ENCODE measurements at regions not wholly inside any gene's neighbourhood (a gene's known extent, or its start where the extent isn't known, plus 50 kb on each side); places are given as distances from the start of the nearest gene placed in this dataset.
"Not testable (repeated sequence)": the region's sequence is repeated elsewhere in the genome, so short reads cannot be mapped to it uniquely, and the experiment has no call there.

GRCh38 chr10:125409756-125410155, 249.4 kb upstream of the CTBP2 start:
- no peak for DNase-seq
- no CpG with 5 or more reads among the region's 5 CpGs for WGBS (ENCODE audit: insufficient coverage, low lambda C conversion rate)

GRCh38 chr10:125407557-125407956, 247.2 kb upstream of the CTBP2 start:
- Histone ChIP-seq H3K4me3 (ENCODE audit: low read length) (no peak overlapping the region), H3K27ac (ENCODE audit: low read length) (no peak overlapping the region), H3K36me3 (ENCODE audit: control insufficient read depth, insufficient read depth, low read length) (no peaks in the 10 kb centered on the region), H3K4me1 (ENCODE audit: control insufficient read depth, insufficient read depth, low read length) (no peaks in the 10 kb centered on the region), H3K27me3 (ENCODE audit: control insufficient read depth, insufficient read depth, low read length) (no peaks in the 10 kb centered on the region), H3K9me3 (ENCODE audit: control insufficient read depth, low read depth, low read length) (no peaks in the 10 kb centered on the region)
- no peak for DNase-seq
- no CpG with 5 or more reads among the region's 1 CpG for WGBS (ENCODE audit: insufficient coverage, low lambda C conversion rate)

More at GRCh38 chr10:125409756-125410155, 249.4 kb upstream of the CTBP2 start:
- Histone ChIP-seq H3K4me3 (ENCODE audit: low read length) (no peak overlapping the region), H3K36me3 (ENCODE audit: control insufficient read depth, insufficient read depth, low read length) (no peaks in the 10 kb centered on the region), H3K27ac (ENCODE audit: low read length) (no peak overlapping the region), H3K4me1 (ENCODE audit: control insufficient read depth, insufficient read depth, low read length) (no peaks in the 10 kb centered on the region), H3K9me3 (ENCODE audit: control insufficient read depth, low read depth, low read length) (no peaks in the 10 kb centered on the region), H3K27me3 (ENCODE audit: control insufficient read depth, insufficient read depth, low read length) (peaks cover 3% of the 10 kb centered on the region)

GRCh38 chr10:125407000-125407502, 246.7 kb upstream of the CTBP2 start:
- no peak overlapping the region for H3K27ac ChIP-seq (ENCODE audit: low read length)
- no peaks in the 10 kb centered on the region for H3K27me3 ChIP-seq (ENCODE audit: control insufficient read depth, insufficient read depth, low read length)
- no peaks in the 10 kb centered on the region for H3K36me3 ChIP-seq (ENCODE audit: control insufficient read depth, insufficient read depth, low read length)
- no peaks in the 10 kb centered on the region for H3K4me1 ChIP-seq (ENCODE audit: control insufficient read depth, insufficient read depth, low read length)
- H3K4me3 ChIP-seq (ENCODE audit: low read length): no peak overlapping the region
- no CpG with 5 or more reads among the region's 3 CpGs for WGBS (ENCODE audit: insufficient coverage, low lambda C conversion rate)
- no peak for DNase-seq
- no peaks in the 10 kb centered on the region for H3K9me3 ChIP-seq (ENCODE audit: control insufficient read depth, low read depth, low read length)

GRCh38 chr10:125404902-125405301, 244.5 kb upstream of the CTBP2 start:
- not testable (repeated sequence) for H3K36me3 ChIP-seq (ENCODE audit: control insufficient read depth, insufficient read depth, low read length); H3K9me3 ChIP-seq (ENCODE audit: control insufficient read depth, low read depth, low read length); H3K27ac ChIP-seq (ENCODE audit: low read length); H3K27me3 ChIP-seq (ENCODE audit: control insufficient read depth, insufficient read depth, low read length); H3K4me3 ChIP-seq (ENCODE audit: low read length); H3K4me1 ChIP-seq (ENCODE audit: control insufficient read depth, insufficient read depth, low read length); DNase-seq

GRCh38 chr10:125401462-125401861, 241.1 kb upstream of the CTBP2 start:
- Histone ChIP-seq H3K36me3 (ENCODE audit: control insufficient read depth, insufficient read depth, low read length) (no peaks in the 10 kb centered on the region), H3K9me3 (ENCODE audit: control insufficient read depth, low read depth, low read length) (no peaks in the 10 kb centered on the region), H3K4me1 (ENCODE audit: control insufficient read depth, insufficient read depth, low read length) (no peaks in the 10 kb centered on the region), H3K27ac (ENCODE audit: low read length) (no peak overlapping the region), H3K4me3 (ENCODE audit: low read length) (no peak overlapping the region), H3K27me3 (ENCODE audit: control insufficient read depth, insufficient read depth, low read length) (no peaks in the 10 kb centered on the region)
- WGBS (ENCODE audit: insufficient coverage, low lambda C conversion rate): 100% methylated on average over 2 of the region's 2 CpGs
- no peak for DNase-seq

GRCh38 chr10:125399289-125399688, 238.9 kb upstream of the CTBP2 start:
- Histone ChIP-seq H3K4me1 (ENCODE audit: control insufficient read depth, insufficient read depth, low read length) (no peaks in the 10 kb centered on the region), H3K36me3 (ENCODE audit: control insufficient read depth, insufficient read depth, low read length) (no peaks in the 10 kb centered on the region), H3K27me3 (ENCODE audit: control insufficient read depth, insufficient read depth, low read length) (no peaks in the 10 kb centered on the region), H3K4me3 (ENCODE audit: low read length) (no peak overlapping the region), H3K9me3 (ENCODE audit: control insufficient read depth, low read depth, low read length) (no peaks in the 10 kb centered on the region), H3K27ac (ENCODE audit: low read length) (no peak overlapping the region)
- WGBS (ENCODE audit: insufficient coverage, low lambda C conversion rate): no CpG with 5 or more reads among the region's 3 CpGs
- DNase-seq: no peak

GRCh38 chr10:125398270-125398669, 237.9 kb upstream of the CTBP2 start:
- Histone ChIP-seq H3K36me3 (ENCODE audit: control insufficient read depth, insufficient read depth, low read length) (no peaks in the 10 kb centered on the region), H3K4me3 (ENCODE audit: low read length) (no peak overlapping the region), H3K27me3 (ENCODE audit: control insufficient read depth, insufficient read depth, low read length) (no peaks in the 10 kb centered on the region), H3K27ac (ENCODE audit: low read length) (no peak overlapping the region), H3K9me3 (ENCODE audit: control insufficient read depth, low read depth, low read length) (no peaks in the 10 kb centered on the region), H3K4me1 (ENCODE audit: control insufficient read depth, insufficient read depth, low read length) (no peaks in the 10 kb centered on the region)
- 67% methylated on average over 1 of the region's 3 CpGs for WGBS (ENCODE audit: insufficient coverage, low lambda C conversion rate)
- DNase-seq: no peak

- H3K4me1 ChIP-seq (ENCODE audit: control insufficient read depth, insufficient read depth, low read length): no peaks in the 10 kb centered on the region
- H3K27me3 ChIP-seq (ENCODE audit: control insufficient read depth, insufficient read depth, low read length): no peaks in the 10 kb centered on the region
- H3K36me3 ChIP-seq (ENCODE audit: control insufficient read depth, insufficient read depth, low read length): no peaks in the 10 kb centered on the region
- no peak overlapping the region for H3K27ac ChIP-seq (ENCODE audit: low read length)
- H3K9me3 ChIP-seq (ENCODE audit: control insufficient read depth, low read depth, low read length): no peaks in the 10 kb centered on the region
- no peak overlapping the region for H3K4me3 ChIP-seq (ENCODE audit: low read length)
- no peak for DNase-seq
- no CpG with 5 or more reads among the region's 4 CpGs for WGBS (ENCODE audit: insufficient coverage, low lambda C conversion rate)
Observed at GRCh38 chr10:125397608-125398007, 237.2 kb upstream of the CTBP2 start.

GRCh38 chr10:125396676-125397075, 236.3 kb upstream of the CTBP2 start:
- Histone ChIP-seq H3K9me3 (ENCODE audit: control insufficient read depth, low read depth, low read length) (no peaks in the 10 kb centered on the region), H3K27me3 (ENCODE audit: control insufficient read depth, insufficient read depth, low read length) (no peaks in the 10 kb centered on the region), H3K36me3 (ENCODE audit: control insufficient read depth, insufficient read depth, low read length) (no peaks in the 10 kb centered on the region)

GRCh38 chr10:125392609-125393008, 232.2 kb upstream of the CTBP2 start:
- Histone ChIP-seq H3K4me3 (ENCODE audit: low read length) (no peak overlapping the region), H3K27ac (ENCODE audit: low read length) (no peak overlapping the region), H3K9me3 (ENCODE audit: control insufficient read depth, low read depth, low read length) (no peaks in the 10 kb centered on the region), H3K27me3 (ENCODE audit: control insufficient read depth, insufficient read depth, low read length) (no peaks in the 10 kb centered on the region), H3K36me3 (ENCODE audit: control insufficient read depth, insufficient read depth, low read length) (no peaks in the 10 kb centered on the region), H3K4me1 (ENCODE audit: control insufficient read depth, insufficient read depth, low read length) (no peaks in the 10 kb centered on the region)
- no peak for DNase-seq
- WGBS (ENCODE audit: insufficient coverage, low lambda C conversion rate): 100% methylated on average over 3 of the region's 3 CpGs

More at GRCh38 chr10:125396676-125397075, 236.3 kb upstream of the CTBP2 start:
- DNase-seq: no peak
- Histone ChIP-seq H3K4me3 (ENCODE audit: low read length) (no peak overlapping the region), H3K4me1 (ENCODE audit: control insufficient read depth, insufficient read depth, low read length) (no peaks in the 10 kb centered on the region), H3K27ac (ENCODE audit: low read length) (no peak overlapping the region)

- Histone ChIP-seq H3K27ac (ENCODE audit: low read length) (no peak overlapping the region), H3K4me3 (ENCODE audit: low read length) (no peak overlapping the region), H3K4me1 (ENCODE audit: control insufficient read depth, insufficient read depth, low read length) (no peaks in the 10 kb centered on the region), H3K27me3 (ENCODE audit: control insufficient read depth, insufficient read depth, low read length) (no peaks in the 10 kb centered on the region), H3K9me3 (ENCODE audit: control insufficient read depth, low read depth, low read length) (no peaks in the 10 kb centered on the region), H3K36me3 (ENCODE audit: control insufficient read depth, insufficient read depth, low read length) (no peaks in the 10 kb centered on the region)
- WGBS (ENCODE audit: insufficient coverage, low lambda C conversion rate): 94% methylated on average over 2 of the region's 3 CpGs
- DNase-seq: no peak
Observed at GRCh38 chr10:125392154-125392553, 231.8 kb upstream of the CTBP2 start.

Data from large intestine (tissue), 3 donors.